Urinary bladder (tissue), 4 donors: ENCODE measurements at regions not wholly inside any gene's neighbourhood (a gene's known extent, or its start where the extent isn't known, plus 50 kb on each side); places are given as distances from the start of the nearest gene placed in this dataset. TPM values are rescaled to one million over a fixed set of nuclear protein-coding genes. Genes with fewer than 3 reads are reported as not detected.

Experiments used
- DNase-seq: peaks from one replicate; pipeline ENCODE4 v3.0.0-alpha.2; 2015; ENCODE audit errors: extremely low spot score
- H3K27ac ChIP-seq: one replicate; pipeline ENCODE4 v1.5.1; 2013; ENCODE audit warnings: low read depth, mild to moderate bottlenecking, moderate library complexity
- H3K36me3 ChIP-seq: one replicate; pipeline ENCODE4 v1.6.1; 2013; ENCODE audit warnings: mild to moderate bottlenecking, moderate library complexity; ENCODE audit not compliant: insufficient read depth
- H3K4me1 ChIP-seq: one replicate; pipeline ENCODE4 v1.6.1; 2013; ENCODE audit warnings: mild to moderate bottlenecking, moderate library complexity; ENCODE audit not compliant: insufficient read depth
- H3K4me3 ChIP-seq: one replicate; pipeline ENCODE4 v1.5.1; 2013; ENCODE audit warnings: low read depth, low read length
- WGBS: extraction: QIAGEN DNeasy Blood & Tissue Kit; methylation state at CpG from one replicate; pipeline ENCODE4 v1.1.7; 2013; 5-methylcytosine and 5-hydroxymethylcytosine counted together
- small RNA-seq: library from RNA; depleted of rRNA; stranded (forward); fragments of <200 nt; gene quantifications from one replicate; pipeline ENCODE3, GENCODE V24; 2014
- donor health status: healthy with polysubstance abuse.
- donor health status: healthy.

GRCh38 chr7:106814887-106815286, 50.2 kb upstream of the PIK3CG start:
- Histone ChIP-seq H3K4me3 (no peak overlapping the region), H3K4me1 (no peaks in the 10 kb centered on the region), H3K27ac (no peak overlapping the region), H3K36me3 (no peaks in the 10 kb centered on the region)
- DNase-seq = no peak
- WGBS = 66% methylated on average over 7 of the region's 7 CpGs

Small RNAs in the stretch of these regions (small RNA-seq; reads per million reads assigned to genes)
- gene RNA5SP236 = not detected
